IPS DF 6.9 (cell line): ENCODE measurements at regions not wholly inside any gene's neighbourhood (a gene's known extent, or its start where the extent isn't known, plus 50 kb on each side); places are given as distances from the start of the nearest gene placed in this dataset.

ENCODE experiments used
- DNase-seq: peaks from one replicate; pipeline ENCODE4 v3.0.0-alpha.2; 2013; ENCODE audit warnings: low read depth, low spot score
- H3K27ac ChIP-seq: one replicate; pipeline ENCODE4 v1.5.1; 2013; ENCODE audit warnings: low read length, control low read depth
- H3K27me3 ChIP-seq: 2 replicates; pipeline ENCODE4 v1.6.1; 2013; ENCODE audit warnings: mild to moderate bottlenecking, low read length; ENCODE audit not compliant: control insufficient read depth, insufficient read depth
- H3K36me3 ChIP-seq: 2 replicates; pipeline ENCODE4 v1.6.1; 2013; ENCODE audit warnings: low read length; ENCODE audit not compliant: control insufficient read depth, insufficient read depth
- H3K4me1 ChIP-seq: 2 replicates; pipeline ENCODE4 v1.6.1; 2013; ENCODE audit warnings: low read length; ENCODE audit not compliant: control insufficient read depth, insufficient read depth
- H3K4me3 ChIP-seq: 2 replicates; pipeline ENCODE4 v1.5.1; 2013; ENCODE audit warnings: mild to moderate bottlenecking, low read length
- H3K9me3 ChIP-seq: 2 replicates; pipeline ENCODE4 v1.6.1; 2013; ENCODE audit warnings: low read length, inconsistent platforms; ENCODE audit not compliant: control insufficient read depth, insufficient read depth
- WGBS: extraction: QIAGEN DNeasy Blood & Tissue Kit; methylation state at CpG from one replicate; pipeline ENCODE4 v1.1.7; 2013; ENCODE audit warnings: mixed read lengths, missing lambda C conversion rate; ENCODE audit not compliant: insufficient read length, insufficient coverage; 5-methylcytosine and 5-hydroxymethylcytosine counted together

DNA sequence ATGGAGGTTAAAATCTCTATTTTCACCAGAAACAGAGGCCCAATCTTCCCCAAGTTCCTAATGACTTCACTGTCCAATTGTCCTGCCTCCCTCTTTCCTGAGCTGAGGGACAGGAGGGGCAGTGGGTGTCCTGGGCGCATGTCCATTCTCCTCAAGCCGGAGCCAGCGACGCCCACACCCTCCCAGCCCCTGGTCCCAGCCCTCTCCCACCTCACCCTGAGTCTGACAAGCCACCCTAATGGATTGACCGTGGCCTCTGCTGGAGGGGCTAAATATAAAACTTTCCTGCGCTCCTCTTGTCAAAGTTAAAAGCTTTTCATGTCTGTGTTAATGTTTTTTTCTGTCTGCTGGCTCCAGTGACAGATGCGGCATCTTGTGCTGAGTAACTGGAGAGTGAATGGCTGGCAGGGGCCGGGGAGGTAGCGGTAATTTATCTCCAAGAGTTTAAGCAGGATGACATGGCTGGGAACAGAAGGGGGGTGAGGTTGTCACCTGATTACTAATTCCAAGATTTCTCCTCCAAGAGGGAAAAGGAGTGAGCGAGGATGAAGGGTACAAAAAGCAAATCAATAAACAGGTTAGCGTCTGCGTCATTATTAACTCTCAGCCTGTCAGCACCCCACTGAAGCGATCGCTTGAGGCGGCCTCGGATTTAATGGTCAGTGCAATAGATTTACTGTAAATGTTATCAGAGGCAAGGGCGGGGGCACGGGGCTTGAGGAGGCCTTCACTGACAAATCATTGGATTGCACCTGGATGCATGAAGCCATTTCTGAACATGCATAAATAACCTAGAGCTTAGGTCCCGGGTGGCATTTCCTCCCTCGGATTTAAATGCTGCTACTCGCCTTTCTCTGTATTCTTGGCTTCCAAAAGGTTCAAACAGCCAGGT is 118.1 kb upstream of the MAFB start:
- no CpG with 5 or more reads among the region's 21 CpGs for WGBS
- Histone ChIP-seq H3K27me3 (no peaks in the 10 kb centered on the region), H3K9me3 (no peaks in the 10 kb centered on the region), H3K4me3 (no peak overlapping the region), H3K4me1 (no peaks in the 10 kb centered on the region; the same call in 1 of the 2 replicates), H3K27ac (no peak overlapping the region), H3K36me3 (no peaks in the 10 kb centered on the region)
- DNase-seq: no peak

GRCh38 chr20:40807821-40808170 is 118.8 kb upstream of the MAFB start:
- H3K36me3 ChIP-seq: no peaks in the 10 kb centered on the region
- DNase-seq: no peak
- WGBS: no CpG with 5 or more reads among the region's 2 CpGs
- H3K27ac ChIP-seq: no peak overlapping the region
- no peaks in the 10 kb centered on the region for H3K27me3 ChIP-seq
- H3K9me3 ChIP-seq: no peaks in the 10 kb centered on the region
- no peak overlapping the region for H3K4me3 ChIP-seq
- H3K4me1 ChIP-seq: no peaks in the 10 kb centered on the region; the same call in 1 of the 2 replicates

DNA sequence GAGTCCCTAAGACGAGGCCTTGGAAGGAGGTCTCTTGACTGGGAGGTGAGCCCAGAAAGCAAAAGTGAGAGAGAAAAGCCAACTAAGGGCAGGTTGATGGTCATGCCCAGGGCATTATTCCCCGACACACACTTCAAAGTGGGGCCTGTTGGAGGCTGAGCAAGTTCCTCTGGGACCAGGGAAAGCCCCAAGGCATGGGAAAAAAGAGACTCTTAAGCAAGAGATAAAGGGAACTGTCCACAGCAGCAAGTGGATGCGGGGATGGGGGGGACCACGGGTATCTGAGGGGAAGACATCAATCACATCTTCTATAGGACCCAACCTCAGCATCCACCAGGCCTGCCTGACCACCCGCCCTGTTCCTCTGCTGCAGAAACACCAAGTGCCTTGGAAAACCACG is 119.9 kb upstream of the MAFB start:
- no CpG with 5 or more reads among the region's 6 CpGs for WGBS
- H3K4me3 ChIP-seq: no peak overlapping the region
- no peak for DNase-seq
- no peaks in the 10 kb centered on the region for H3K27me3 ChIP-seq
- no peaks in the 10 kb centered on the region for H3K36me3 ChIP-seq
- no peaks in the 10 kb centered on the region for H3K9me3 ChIP-seq
- no peak overlapping the region for H3K27ac ChIP-seq
- H3K4me1 ChIP-seq: no peaks in the 10 kb centered on the region; the same call in 1 of the 2 replicates

- Histone ChIP-seq H3K4me3 (no peak overlapping the region), H3K9me3 (no peaks in the 10 kb centered on the region), H3K27ac (no peak overlapping the region), H3K27me3 (no peaks in the 10 kb centered on the region), H3K36me3 (no peaks in the 10 kb centered on the region), H3K4me1 (no peaks in the 10 kb centered on the region; the same call in 1 of the 2 replicates)
- WGBS: no CpG with 5 or more reads among the region's 5 CpGs
- DNase-seq: no peak
Observed at GRCh38 chr20:40809361-40809760, 120.3 kb upstream of the MAFB start.

DNA sequence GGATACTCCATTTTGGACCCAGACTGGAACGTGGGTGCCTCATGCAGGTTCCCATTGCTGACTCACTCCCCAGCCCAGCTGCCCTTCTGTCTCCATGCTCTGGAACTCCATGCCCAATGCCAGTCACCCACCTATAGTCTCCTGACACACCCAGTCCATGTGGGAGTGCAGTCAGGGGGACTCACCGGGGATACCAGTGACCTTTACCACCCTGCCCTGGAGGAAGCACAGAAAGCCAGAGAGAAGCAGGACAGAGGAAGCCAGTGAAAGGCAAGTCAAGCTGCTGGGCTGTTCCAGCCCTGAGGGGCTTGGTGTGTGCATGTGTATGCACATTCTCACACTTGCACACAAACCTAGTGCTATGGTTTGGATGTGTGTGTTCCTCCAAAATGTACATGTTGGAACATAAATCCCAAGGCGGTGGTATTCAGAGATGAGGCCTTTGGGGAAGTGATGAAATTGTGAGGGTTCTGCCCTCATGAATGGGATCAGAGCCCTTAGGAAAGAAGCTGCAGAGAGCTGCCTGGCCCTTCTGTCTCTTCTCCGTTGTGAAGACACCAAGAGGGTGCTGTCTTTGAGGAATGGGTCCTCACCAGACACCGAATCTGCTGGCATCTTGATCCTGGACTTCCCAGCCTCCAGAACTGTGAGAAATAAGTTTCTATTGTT is 121.4 kb upstream of the MAFB start:
- no peak for DNase-seq
- no peaks in the 10 kb centered on the region; the same call in 1 of the 2 replicates for H3K4me1 ChIP-seq
- no peaks in the 10 kb centered on the region for H3K9me3 ChIP-seq
- no peak overlapping the region for H3K4me3 ChIP-seq
- no peaks in the 10 kb centered on the region for H3K27me3 ChIP-seq
- no CpG with 5 or more reads among the region's 5 CpGs for WGBS
- no peaks in the 10 kb centered on the region for H3K36me3 ChIP-seq
- no peak overlapping the region for H3K27ac ChIP-seq

DNA sequence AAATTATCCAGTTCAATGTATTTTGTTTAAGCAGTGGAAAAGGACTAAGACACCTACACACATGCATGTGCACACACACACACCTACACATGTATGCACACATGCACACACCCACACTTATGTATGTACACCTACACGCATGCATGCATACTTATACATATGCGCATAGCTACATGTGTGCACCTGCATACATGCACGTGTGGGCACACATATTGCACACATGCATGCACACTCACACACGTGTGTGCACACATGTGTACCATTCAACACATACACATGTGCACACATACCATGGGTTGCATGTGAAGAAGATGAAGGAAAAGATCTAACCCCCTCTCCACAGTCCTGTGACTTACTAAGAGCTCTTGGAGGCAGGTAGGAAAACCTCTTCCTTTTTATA is 122.0 kb upstream of the MAFB start:
- no peaks in the 10 kb centered on the region; the same call in 1 of the 2 replicates for H3K4me1 ChIP-seq
- no peaks in the 10 kb centered on the region for H3K9me3 ChIP-seq
- no peaks in the 10 kb centered on the region for H3K27me3 ChIP-seq
- no CpG with 5 or more reads among the region's 4 CpGs for WGBS
- H3K27ac ChIP-seq: no peak overlapping the region
- no peaks in the 10 kb centered on the region for H3K36me3 ChIP-seq
- no peak for DNase-seq
- H3K4me3 ChIP-seq: no peak overlapping the region

GRCh38 chr20:40811660-40812414 is 122.8 kb upstream of the MAFB start:
- Histone ChIP-seq H3K4me3 (no peak overlapping the region), H3K27ac (no peak overlapping the region), H3K9me3 (no peaks in the 10 kb centered on the region), H3K27me3 (no peaks in the 10 kb centered on the region), H3K4me1 (no peaks in the 10 kb centered on the region; the same call in 1 of the 2 replicates), H3K36me3 (no peaks in the 10 kb centered on the region)
- WGBS: no CpG with 5 or more reads among the region's 8 CpGs
- no peak for DNase-seq

GRCh38 chr20:40812415-40812925 is 123.4 kb upstream of the MAFB start:
- H3K4me3 ChIP-seq: no peak overlapping the region
- no peaks in the 10 kb centered on the region for H3K9me3 ChIP-seq
- DNase-seq: no peak
- H3K36me3 ChIP-seq: no peaks in the 10 kb centered on the region
- no peaks in the 10 kb centered on the region for H3K27me3 ChIP-seq
- H3K27ac ChIP-seq: no peak overlapping the region
- WGBS: no CpG with 5 or more reads among the region's 7 CpGs
- no peaks in the 10 kb centered on the region; the same call in 1 of the 2 replicates for H3K4me1 ChIP-seq

- Histone ChIP-seq H3K27ac (no peak overlapping the region), H3K36me3 (no peaks in the 10 kb centered on the region), H3K9me3 (no peaks in the 10 kb centered on the region), H3K27me3 (no peaks in the 10 kb centered on the region), H3K4me1 (no peaks in the 10 kb centered on the region; the same call in 1 of the 2 replicates), H3K4me3 (no peak overlapping the region)
- no peak for DNase-seq
- WGBS: no CpG with 5 or more reads among the region's 5 CpGs
Observed at GRCh38 chr20:40813029-40813431, 124.0 kb upstream of the MAFB start.
